HG02938 (cell line): ENCODE measurements at regions not wholly inside any gene's neighbourhood (a gene's known extent, or its start where the extent isn't known, plus 50 kb on each side); places are given as distances from the start of the nearest gene placed in this dataset.

Experiments used
- ATAC-seq: cut with Tn5 transposase; IDR thresholded peaks from one replicate; pipeline ENCODE4 v1.9.1; 2021; ENCODE audit warnings: mild to moderate bottlenecking, moderate library complexity; ENCODE audit not compliant: unreplicated experiment

DNA sequence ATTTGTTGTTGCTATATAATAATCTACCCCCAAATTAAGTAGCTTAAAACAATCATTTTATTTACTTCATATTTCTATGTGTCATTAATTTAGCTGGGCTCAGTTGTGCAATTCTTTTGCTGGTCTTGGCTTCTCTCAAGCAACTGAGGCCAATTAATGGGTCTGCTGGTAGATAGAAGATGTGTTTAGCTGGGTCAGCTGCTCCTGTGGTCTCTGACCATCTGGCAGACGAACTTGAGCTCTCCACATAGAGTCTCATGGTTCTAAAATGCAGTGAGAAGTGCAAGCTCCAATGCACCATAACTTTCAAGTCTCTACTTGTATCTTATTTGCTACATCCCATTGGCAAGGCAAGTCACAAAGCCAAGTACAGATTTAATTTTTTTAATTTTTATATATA, 515.6 kb downstream of the ZIC1 start:
- ATAC-seq = no peak

DNA sequence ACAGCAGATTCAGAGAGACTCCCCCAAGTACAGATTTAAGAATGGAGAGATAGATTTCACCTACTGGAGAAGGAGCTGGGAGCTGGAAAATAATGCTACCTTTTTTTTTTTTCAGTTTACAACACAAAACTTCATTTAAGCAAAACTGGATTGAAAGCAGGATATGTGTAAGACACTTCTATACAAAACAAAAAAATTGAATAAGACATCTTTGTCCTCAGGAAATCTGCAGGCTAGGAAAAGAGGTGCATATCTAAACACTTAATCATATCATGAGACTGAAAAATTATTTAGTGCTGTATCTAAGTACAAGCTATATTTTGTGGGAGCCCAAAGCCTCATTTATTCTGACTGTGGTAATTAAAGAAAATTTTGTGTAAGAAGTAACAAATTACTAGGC, 516.1 kb downstream of the ZIC1 start:
- no peak for ATAC-seq

DNA sequence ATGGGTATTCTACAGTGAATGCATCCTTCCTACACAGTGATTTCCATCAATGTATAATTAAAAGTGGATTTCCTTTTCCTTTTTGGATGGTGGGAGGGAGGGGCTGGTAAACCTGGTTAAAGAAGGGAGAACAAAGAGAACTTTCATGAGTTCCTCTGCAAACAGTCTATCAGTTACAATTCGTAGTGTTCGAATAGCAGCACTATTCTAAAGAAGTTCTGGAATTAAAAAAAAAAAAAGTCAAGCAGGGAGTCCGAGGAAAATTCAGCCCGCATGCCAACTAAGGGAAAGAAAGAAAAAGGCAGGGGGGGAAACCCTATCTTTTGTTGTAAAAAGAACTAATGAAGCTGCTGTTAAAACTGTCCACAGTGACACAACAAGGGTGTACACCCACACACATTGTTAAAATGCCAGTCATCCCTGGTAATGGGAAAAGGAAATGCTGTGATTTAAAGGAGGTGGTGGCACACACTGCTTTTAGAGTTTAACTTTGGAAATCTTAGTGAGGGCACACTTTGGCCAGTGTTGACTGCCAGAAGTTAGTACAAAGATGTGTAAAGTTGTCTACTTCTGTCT, 521.2 kb downstream of the ZIC1 start:
- no peak for ATAC-seq

DNA sequence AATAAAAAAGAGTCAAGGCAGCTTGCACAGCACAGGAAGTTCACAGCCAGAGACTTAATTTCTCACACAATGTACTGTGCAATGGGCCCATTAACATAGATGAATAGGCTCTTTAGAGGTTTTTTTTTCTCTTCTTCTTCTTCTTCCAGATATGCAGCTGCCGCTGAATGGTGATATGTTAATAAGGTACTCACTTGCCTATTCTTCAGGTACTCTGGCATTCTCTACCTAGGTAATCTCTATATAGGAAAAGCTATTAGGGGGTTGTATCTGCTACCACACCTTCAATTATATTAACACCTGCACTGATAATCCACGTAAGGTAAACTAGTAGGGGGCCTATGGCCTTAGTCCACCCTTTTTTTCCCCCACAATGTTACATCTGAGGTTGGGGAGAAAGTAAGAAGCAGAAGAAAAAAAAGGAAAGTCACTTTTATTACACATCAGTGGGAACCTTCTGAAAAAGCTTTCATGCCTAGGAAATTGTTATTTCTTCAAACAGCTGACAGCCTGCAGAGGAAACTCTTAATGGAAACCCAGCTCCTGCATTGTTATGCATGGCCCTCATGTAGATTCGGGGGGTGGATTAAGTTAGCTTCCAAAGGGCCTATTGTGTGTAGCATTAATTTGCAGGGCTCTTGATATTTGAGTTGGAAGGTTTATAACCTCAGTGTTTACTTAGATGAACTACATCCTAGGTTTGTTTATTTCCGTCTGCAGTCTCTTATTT, 525.5 kb downstream of the ZIC1 start:
- no peak for ATAC-seq

DNA sequence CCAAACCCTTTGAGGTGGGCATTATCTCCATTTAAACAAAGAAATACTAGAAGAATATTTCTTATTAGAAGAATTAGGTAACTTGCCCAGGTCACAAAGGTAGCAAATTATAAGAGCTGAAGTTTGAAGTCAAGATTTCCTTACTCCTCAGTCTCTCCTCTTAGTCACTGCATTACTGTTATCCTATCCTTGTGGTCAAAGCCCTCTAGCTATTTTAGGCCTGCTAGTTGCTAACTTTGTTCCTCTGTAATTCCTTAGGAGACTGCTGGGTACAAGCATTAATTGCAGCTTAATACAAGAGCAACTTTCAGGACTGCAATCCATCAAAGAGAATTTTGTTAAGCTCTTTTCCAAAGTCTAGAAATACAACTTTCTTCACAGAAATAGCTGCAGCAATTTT, 528.2 kb downstream of the ZIC1 start:
- no peak for ATAC-seq

DNA sequence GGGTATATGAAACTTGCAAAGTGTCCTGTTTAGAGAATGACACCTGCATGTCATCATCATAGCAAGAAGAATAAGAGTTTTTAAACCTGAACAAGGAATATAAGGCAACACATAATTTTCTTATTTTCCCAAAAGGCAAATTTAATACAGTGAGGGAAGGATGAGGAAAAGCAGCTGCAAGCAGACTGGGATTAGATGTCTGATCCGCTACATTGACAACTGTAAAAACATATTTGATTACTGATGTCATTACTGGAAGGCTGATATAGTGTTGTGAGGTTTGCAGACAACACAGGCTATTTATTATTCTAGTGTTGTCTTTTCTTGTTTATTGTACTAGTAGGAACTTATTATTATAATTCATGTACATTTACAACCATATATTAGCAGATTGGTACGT, 528.7 kb downstream of the ZIC1 start:
- no peak for ATAC-seq

DNA sequence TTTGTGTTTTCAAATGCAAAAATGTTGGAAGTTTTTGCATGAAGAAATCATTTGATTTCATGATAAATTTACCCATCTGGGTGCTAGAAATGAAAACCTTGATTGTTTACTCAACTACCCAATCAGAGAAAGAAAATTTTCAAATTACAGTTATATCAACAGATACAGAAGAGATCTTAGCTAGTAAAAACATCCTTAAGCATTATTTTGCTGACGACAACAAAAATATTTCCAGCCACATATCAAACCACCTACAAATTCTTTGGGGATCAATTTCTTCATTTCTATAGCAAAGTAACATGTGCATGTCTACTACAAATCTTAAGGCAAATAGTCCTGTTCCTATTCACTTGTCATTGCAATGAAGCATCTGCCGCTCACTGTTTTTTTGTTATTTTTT, 530.3 kb downstream of the ZIC1 start:
- no peak for ATAC-seq

DNA sequence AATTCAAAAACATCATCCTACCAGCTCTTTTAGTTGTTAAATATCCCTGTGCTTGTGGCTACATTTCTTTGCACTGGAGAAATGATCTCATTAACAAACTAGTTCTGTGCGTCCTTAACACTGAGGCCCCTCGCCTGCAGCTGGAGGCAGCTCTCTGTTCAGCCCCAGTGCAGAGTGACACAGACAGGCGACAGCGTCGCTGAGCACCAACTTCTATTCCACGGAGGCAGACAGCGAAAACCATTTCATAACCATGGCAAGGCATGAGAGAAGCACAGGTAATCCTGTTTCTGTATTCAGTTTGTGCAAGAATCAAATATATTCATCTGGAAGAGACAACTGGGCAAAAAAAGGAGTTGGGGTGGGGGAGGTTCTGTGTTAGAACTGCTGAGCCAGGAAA, 530.7 kb downstream of the ZIC1 start:
- ATAC-seq = no peak

DNA sequence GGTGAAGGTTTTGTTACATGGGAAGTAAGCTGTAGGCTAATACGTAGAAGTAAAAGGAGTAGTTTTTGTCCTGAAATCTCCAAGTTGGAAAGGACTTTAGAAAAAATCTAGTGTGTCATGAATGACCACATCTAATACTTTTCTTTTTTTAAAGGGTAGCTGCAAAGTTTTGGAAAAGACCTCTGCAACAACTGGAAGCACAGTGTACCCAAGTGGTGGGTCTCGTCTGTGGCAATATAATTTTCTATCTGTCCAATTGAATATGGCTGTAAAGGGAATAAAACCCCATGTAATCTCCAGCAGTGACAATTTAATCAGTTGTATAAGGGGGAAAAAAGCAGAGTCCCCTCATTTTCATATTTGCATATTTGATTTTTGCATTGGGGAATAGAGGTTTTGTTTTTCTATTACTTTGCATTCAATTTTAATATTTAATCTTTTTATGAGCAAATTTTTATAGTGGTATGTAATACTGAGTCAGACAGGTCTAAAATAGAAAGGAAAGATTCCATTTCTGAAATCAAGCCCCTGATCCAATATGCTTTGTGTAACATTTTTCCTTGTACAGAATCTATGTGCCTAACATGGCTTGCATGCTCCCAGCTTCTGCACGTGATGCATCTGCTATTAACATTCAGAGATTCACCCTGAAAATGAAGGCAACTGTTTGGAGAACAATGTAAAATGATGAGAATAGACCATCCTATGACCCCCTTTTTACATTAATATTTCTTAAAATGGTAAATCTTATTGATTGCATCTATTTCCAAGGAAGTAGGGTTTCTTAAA, 531.4 kb downstream of the ZIC1 start:
- no peak for ATAC-seq

DNA sequence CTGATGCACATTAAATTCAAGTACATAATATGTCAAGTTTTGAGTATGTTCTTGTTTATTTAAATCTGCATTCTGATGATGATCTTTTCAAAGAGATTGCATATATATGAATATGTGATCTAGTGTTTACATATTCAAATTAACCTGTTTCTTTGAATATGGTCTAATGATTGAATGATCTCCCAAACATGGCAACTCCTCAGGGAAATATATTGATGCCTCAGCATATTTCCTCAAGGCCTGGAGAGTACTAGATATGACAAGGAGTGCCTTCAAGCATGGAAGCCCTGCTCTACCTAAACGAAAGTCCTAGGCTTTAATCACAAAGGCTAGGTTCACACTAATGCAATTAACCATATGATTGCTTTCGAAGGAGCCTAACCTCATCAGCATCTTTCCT, 532.8 kb downstream of the ZIC1 start:
- no peak for ATAC-seq

DNA sequence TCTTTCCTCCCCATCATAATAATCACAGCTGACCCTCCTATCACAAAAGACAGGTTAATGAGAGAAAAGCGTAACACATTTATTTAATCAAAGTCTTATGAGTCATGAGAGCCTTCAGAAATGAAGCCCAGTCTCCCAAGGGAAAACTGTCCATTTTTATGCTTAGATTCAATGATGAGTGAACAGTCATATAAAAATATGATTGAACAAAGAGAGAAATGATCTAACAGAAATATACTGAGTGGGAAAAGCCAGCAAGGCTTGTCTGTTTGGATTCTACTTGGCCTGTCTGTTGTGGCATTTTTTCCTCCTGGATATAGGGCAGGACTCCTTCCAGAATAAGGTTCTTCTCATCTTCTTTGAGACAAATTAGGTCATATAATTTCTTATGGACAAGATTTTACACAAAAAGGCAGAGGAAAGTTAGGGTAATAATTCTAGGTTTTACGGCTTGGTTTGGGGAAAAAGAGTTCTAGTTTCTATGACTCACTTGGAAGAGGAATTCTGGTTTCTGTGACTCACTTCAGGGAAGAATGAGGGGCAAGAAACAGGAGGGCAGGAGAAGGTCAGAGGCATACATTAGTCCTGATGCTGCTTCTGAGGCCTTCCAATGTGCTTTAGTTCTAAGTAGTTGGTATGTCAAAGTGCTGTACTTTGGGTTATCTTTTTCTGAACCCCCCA, 534.2 kb downstream of the ZIC1 start:
- no peak for ATAC-seq

DNA sequence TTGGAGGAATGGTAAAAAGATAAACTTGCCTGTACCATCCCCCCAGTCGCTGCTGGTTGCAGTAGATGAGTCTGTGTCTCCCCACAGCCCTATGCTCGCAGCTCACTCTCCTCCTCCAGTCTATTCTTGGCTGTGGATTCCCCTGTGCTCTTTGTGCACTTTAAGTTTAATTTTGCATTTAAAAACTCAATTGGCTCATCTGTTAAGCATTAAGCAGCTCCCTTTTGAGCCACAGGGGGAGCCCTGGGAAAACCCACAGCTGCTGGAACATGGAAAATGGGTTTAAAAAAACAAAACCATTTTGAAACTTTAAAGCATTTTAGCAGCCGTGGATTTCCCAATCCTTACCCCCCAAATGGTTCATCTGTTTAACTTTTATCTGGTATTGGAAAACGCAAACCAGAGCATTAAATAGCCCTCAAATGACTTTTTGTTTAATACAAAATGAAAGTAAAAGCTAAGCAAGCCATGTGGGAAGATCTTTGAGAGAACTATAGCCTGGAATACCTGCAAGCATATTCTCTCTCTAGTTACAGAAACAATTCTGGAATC, 536.9 kb downstream of the ZIC1 start:
- ATAC-seq = no peak

DNA sequence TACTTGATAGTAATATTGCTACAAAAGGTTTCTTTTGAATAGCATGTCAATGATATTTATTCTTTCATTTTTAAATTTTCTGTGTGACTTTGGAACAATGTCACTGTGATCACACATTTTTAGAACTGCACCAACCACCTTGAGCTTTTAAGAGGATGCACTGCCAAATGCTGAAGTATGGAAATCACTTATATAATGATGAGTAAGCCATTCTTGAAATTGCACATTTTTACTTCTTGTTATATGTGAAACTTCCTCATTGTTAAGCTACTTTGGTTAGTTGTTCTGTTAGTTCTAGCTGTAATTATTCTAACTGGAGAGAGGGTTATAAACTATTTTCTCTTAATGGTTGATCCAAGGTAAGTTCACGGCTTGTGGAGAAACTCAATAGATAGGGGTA, 547.5 kb downstream of the ZIC1 start:
- ATAC-seq = no peak

DNA sequence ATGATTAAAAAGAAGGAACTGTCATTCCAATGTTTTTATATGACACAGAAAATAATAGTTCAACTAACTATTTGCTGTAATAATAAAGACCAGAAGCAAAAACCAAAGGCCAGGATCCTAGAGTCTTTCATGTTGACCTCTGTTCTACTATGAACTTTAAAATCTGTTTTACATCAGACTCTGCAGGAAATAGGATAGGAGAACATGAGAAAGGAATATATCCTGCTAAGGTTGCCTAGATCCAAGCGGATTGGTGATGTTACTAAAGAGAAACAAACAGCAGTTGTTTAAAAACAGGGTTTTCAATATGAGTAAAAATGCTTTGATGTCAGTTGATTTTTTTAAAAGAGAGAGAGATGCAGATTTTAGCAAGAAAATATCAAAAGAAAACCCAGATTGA, 549.6 kb downstream of the ZIC1 start:
- no peak for ATAC-seq

DNA sequence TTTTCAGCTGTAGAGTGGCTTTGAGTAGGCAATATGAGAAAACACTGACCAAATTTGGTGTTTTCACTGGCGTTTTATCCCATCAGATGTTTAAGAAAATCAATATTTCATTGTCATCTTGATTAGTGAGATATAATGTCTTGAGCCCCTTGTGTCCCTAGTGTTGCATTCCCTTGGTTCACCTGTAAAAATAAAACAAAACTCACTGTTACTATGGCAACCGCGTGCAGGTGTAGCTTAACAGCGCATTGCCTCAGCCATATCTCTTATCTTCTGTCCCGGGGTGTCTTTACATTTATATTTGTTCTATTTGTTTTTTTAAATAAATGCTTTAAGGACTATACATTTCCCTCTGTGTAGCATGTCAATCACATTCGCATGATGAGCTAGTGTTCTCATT, 551.6 kb downstream of the ZIC1 start:
- ATAC-seq = no peak

DNA sequence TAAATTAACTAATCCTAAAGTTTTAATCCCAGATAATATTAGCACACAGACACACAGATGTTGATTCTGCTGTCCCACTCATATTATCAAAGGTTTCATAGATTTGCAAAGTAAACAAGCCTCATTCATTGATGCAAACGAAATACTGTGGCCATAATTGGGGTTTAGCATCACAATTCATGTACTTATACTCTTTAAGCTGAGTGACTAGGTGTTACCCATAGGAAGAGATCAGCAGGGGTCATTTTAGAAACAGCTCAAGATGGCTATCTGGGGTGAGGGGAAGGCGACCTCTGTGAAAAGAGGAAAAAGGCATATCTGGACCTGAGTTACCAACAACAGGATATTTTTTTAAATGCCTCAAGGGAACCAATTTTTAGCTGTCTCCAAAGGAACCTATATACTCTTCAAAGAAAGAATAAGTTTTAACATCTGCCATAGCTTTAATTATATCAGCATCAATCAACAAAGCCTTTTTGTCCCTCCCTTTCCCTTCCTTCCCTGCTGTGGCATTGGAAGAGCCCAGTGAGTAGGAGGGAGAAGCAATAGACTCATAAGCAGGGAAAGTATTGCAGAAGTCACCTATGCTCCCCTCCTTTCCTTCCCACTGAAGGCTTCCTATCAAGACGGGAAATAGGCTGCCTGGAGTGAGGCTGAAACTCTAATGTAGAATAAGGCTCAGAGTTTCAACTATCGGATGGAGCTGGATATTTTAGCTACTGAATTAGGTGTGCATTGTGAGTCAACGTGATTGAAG, 553.4 kb downstream of the ZIC1 start:
- no peak for ATAC-seq

DNA sequence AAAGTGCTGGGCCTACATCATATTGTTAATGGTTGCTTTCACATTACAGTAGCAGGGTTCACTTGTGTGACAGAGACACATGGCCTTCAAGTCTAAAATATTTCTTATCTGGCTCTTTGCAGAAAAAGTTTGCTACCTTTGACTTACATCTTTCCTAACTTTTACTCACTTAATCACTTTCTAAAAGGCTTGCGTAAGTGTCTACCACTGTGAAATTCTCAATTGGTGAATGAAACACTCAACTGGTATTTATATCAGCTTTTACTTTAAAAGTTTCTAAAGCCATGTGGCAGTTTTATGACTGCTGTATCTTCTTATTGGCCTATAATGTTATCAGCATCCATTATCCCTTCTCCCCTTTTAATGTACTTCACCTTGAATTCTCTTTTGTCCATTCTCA, 554.5 kb downstream of the ZIC1 start:
- ATAC-seq = no peak

DNA sequence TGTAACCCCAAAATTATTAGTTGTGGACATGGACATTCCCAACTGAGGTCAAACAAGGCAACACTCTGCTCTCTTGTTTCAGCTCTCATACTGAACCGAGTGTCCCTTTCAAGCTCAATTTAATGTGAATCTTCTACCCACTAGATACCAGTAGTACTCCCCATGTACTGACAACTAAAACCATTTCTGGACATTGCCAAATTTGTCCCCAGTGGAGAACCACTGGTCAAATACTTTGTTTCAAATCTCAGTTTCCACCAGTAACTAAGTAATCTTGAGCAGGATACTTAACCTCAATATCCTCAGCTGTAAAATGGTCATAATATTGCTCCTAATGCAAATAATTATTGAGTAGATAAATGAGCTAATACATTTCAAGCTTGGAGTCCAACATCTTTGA, 566.0 kb downstream of the ZIC1 start:
- no peak for ATAC-seq

DNA sequence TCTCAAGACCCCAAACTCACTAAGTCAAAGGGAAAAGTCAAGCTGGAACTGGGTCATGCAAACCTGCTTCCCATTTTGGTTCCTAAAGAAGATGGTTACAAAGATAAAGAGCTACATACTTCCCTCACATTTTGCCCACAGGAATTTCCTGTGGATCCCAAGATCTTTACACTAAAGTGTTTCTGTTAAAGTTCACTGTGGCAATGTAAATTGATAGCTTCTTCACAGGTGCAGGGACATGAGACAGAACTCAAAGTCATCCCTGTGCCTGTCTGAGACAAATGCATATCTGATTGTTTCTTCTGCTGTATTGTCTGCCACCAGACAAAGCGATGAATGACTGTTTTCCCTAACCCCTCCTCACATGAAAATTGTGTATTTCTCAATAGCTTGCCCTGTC, 567.8 kb downstream of the ZIC1 start:
- ATAC-seq = no peak

DNA sequence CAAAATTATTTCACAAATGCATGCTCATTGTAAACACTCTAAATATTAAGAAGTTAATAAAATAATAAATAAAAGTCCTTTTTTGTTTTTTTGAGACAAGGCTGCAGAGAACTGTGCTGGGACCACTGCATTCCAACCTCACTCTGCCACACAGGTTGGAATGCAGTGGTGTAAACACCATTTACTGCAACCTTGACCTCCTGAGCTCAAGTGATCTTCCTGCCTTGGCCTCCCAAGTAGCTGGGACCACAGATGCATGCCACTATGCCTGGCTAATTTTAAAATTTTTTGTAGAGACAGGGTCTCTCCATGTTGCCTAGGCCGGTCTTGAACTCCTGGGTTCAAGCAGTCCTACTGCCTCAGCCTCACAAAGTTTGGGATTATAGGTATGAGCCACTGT, 578.4 kb downstream of the ZIC1 start:
- ATAC-seq = no peak

DNA sequence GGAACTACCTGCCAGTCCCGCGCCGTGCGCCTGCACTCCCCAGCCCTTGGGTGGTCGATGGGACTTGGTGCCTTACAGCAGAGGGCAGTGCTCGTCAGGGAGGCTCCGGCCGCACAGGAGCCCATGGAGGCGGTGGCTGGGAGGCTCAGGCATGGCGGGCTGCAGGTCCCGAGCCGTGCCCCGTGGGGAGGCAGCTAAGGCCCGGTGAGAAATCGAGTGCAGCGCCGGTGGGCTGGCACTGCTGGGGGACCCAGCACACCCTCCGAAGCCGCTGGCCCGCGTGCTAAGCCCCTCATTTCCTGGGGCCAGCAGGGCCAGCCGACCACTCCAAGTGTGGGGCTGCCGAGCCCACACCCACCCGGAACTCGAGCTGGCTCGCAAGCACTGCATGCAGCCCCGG, 580.2 kb downstream of the ZIC1 start:
- no peak for ATAC-seq
